BE2C (cell line): ENCODE measurements at regions not wholly inside any gene's neighbourhood (a gene's known extent, or its start where the extent isn't known, plus 50 kb on each side); places are given as distances from the start of the nearest gene placed in this dataset.

ENCODE experiments used
- DNase-seq: peaks from one replicate; pipeline ENCODE4 v3.0.0-alpha.2; 2020
- H3K27me3 ChIP-seq: fragments of 250-450 bp; sonication (Bioruptor Pico); 2 replicates; pipeline ENCODE4 v1.5.1; 2020; ENCODE audit warnings: mild to moderate bottlenecking
- H3K36me3 ChIP-seq: fragments of 250-450 bp; sonication (Bioruptor Pico); 2 replicates; pipeline ENCODE4 v1.5.1; 2020; ENCODE audit warnings: mild to moderate bottlenecking
- H3K4me1 ChIP-seq: fragments of 250-450 bp; sonication (Bioruptor Pico); 2 replicates; pipeline ENCODE4 v1.5.1; 2020
- H3K4me3 ChIP-seq: 2 replicates; pipeline ENCODE4 v1.5.1; 2011; ENCODE audit warnings: low read depth, low read length
- H3K9me3 ChIP-seq: fragments of 250-450 bp; sonication (Bioruptor Pico); 2 replicates; pipeline ENCODE4 v1.5.1; 2020
- CTCF ChIP-seq: IDR thresholded peaks from 2 replicates; pipeline ENCODE4 v1.5.1; 2012; ENCODE audit warnings: mild to moderate bottlenecking, low read depth, low read length

- no peaks in the 10 kb centered on the region for H3K9me3 ChIP-seq
- no peak for DNase-seq
- H3K36me3 ChIP-seq: no peaks in the 10 kb centered on the region
- H3K4me1 ChIP-seq: no peaks in the 10 kb centered on the region
- no peak overlapping the region for H3K4me3 ChIP-seq
- TF ChIP-seq CTCF: no peak
- peaks cover 12% of the 10 kb centered on the region; the same call in 1 of the 2 replicates for H3K27me3 ChIP-seq
These were observed 159.7 kb downstream of the GOLIM4 start for GRCh38 chr3:167936019-167936418.

GRCh38 chr3:167930453-167930852, 165.3 kb downstream of the GOLIM4 start:
- DNase-seq: no peak
- Histone ChIP-seq H3K9me3 (no peaks in the 10 kb centered on the region), H3K27me3 (peaks cover 5% of the 10 kb centered on the region; the same call in 1 of the 2 replicates), H3K36me3 (no peaks in the 10 kb centered on the region), H3K4me3 (no peak overlapping the region), H3K4me1 (no peaks in the 10 kb centered on the region)
- no peak for TF ChIP-seq CTCF

- Histone ChIP-seq H3K4me3 (no peak overlapping the region), H3K4me1 (no peaks in the 10 kb centered on the region), H3K9me3 (no peaks in the 10 kb centered on the region), H3K36me3 (no peaks in the 10 kb centered on the region), H3K27me3 (peaks cover 5% of the 10 kb centered on the region; the same call in 1 of the 2 replicates)
- no peak for DNase-seq
- TF ChIP-seq CTCF: no peak
These were observed 165.8 kb downstream of the GOLIM4 start for GRCh38 chr3:167929968-167930367.

- no peaks in the 10 kb centered on the region for H3K27me3 ChIP-seq
- H3K4me1 ChIP-seq: no peaks in the 10 kb centered on the region
- H3K36me3 ChIP-seq: no peaks in the 10 kb centered on the region
- no peak for TF ChIP-seq CTCF
- no peak overlapping the region for H3K4me3 ChIP-seq
- no peak for DNase-seq
- no peaks in the 10 kb centered on the region for H3K9me3 ChIP-seq
These were observed 167.3 kb downstream of the GOLIM4 start for GRCh38 chr3:167928381-167928780.

GRCh38 chr3:167920747-167921146, 175.0 kb downstream of the GOLIM4 start:
- no peaks in the 10 kb centered on the region for H3K4me1 ChIP-seq
- no peaks in the 10 kb centered on the region for H3K9me3 ChIP-seq
- no peaks in the 10 kb centered on the region for H3K36me3 ChIP-seq
- no peak overlapping the region for H3K4me3 ChIP-seq
- no peak for DNase-seq
- H3K27me3 ChIP-seq: no peaks in the 10 kb centered on the region
- no peak for TF ChIP-seq CTCF

GRCh38 chr3:167919590-167919989, 176.1 kb downstream of the GOLIM4 start:
- no peak for DNase-seq
- Histone ChIP-seq H3K36me3 (no peaks in the 10 kb centered on the region), H3K4me1 (no peaks in the 10 kb centered on the region), H3K27me3 (no peaks in the 10 kb centered on the region), H3K4me3 (no peak overlapping the region), H3K9me3 (no peaks in the 10 kb centered on the region)
- no peak for TF ChIP-seq CTCF
